Central memory CD8-positive, alpha-beta T cell (primary cell): ENCODE measurements at regions not wholly inside any gene's neighbourhood (a gene's known extent, or its start where the extent isn't known, plus 50 kb on each side); places are given as distances from the start of the nearest gene placed in this dataset.
"Not testable (repeated sequence)": the region's sequence is repeated elsewhere in the genome, so short reads cannot be mapped to it uniquely, and the experiment has no call there.

Source experiments
- ATAC-seq: fragments of 150-1000 bp; cut with Tn5 transposase; replicated peaks from 2 replicates; pipeline ENCODE4 v1.10.0; 2022; ENCODE audit warnings: mild to moderate bottlenecking, moderate FRiP score, moderate number of reproducible peaks; ENCODE audit not compliant: poor library complexity, severe bottlenecking; ENCODE audit errors: extremely low read depth
- DNase-seq, 2 donors: peaks; one replicate each; pipeline ENCODE4 v3.0.0; 2021; ENCODE audit warnings: low spot score in 2 of 2
- H3K27ac Mint-ChIP-seq: one replicate; pipeline ENCODE4 v1.8.0; 2022; ENCODE audit warnings: low read depth, mild to moderate bottlenecking, moderate library complexity, mixed read lengths
- H3K27me3 Mint-ChIP-seq: one replicate; pipeline ENCODE4 v1.8.0; 2022; ENCODE audit warnings: mixed read lengths
- H3K36me3 Mint-ChIP-seq: one replicate; pipeline ENCODE4 v1.8.0; 2022; ENCODE audit warnings: mild to moderate bottlenecking, moderate library complexity, mixed read lengths; ENCODE audit not compliant: insufficient read depth
- H3K4me1 Mint-ChIP-seq: one replicate; pipeline ENCODE4 v1.8.0; 2022; ENCODE audit warnings: mixed read lengths
- H3K4me3 Mint-ChIP-seq: one replicate; pipeline ENCODE4 v1.8.0; 2022; ENCODE audit warnings: mild to moderate bottlenecking, moderate library complexity, mixed read lengths
- H3K9me3 Mint-ChIP-seq: one replicate; pipeline ENCODE4 v1.8.0; 2022; ENCODE audit warnings: mixed read lengths

DNA sequence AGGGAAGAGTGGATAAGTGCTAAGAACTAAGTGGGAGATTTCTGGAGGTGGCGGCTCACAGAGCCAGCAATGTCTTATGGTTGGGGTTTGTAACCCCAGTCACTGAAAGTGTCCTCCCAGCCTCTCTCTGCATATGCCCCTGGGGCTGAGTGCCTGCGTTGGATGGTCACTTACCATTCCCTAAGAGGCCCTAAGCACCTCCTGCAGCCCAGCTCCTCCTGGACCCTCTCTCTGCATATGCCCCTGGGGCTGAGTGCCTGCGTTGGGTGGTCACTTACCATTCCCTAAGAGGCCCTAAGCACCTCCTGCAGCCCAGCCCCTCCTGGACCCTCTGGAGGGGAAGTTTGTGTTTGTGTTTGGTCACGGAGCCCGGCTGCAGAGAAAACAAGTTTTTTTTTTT, 425.8 kb downstream of the TMEM121 start:
- Mint-ChIP-seq H3K4me3 (no peak overlapping the region), H3K9me3 (no peaks in the 10 kb centered on the region), H3K27me3 (peaks cover 76% of the 10 kb centered on the region), H3K27ac (no peak overlapping the region), H3K4me1 (no peaks in the 10 kb centered on the region), H3K36me3 (no peaks in the 10 kb centered on the region)
- DNase-seq: no peak
- ATAC-seq: no peak

GRCh38 chr14:105952826-105953225, 426.4 kb downstream of the TMEM121 start:
- peaks cover 78% of the 10 kb centered on the region for H3K27me3 Mint-ChIP-seq

DNA sequence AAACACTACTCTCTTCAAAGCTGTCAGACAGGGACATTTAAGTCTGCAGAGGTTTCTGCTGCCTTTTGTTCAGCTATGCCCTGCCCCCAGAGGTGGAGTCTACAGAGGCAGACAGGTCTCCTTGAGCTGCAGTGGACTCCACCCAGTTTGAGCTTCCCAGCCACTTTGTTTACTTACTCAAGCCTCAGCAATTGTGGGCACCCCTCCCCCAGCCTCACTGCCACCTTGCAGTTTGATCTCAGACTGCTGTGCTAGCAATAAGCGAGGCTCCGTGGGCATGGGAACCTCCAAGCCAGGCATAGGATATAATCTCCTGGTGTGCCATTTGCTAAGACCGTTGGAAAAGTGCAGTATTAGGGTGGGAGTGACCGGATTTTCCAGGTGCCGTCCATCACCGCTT, 435.2 kb downstream of the TMEM121 start:
- H3K27me3 Mint-ChIP-seq: peaks cover 85% of the 10 kb centered on the region
- H3K27ac Mint-ChIP-seq: not testable (repeated sequence)

More at GRCh38 chr14:105952826-105953225, 426.4 kb downstream of the TMEM121 start:
- DNase-seq (no peak), ATAC-seq (no peak)
- H3K27ac Mint-ChIP-seq: no peak overlapping the region
- H3K36me3 Mint-ChIP-seq: no peaks in the 10 kb centered on the region
- no peaks in the 10 kb centered on the region for H3K9me3 Mint-ChIP-seq
- H3K4me3 Mint-ChIP-seq: no peak overlapping the region
- no peaks in the 10 kb centered on the region for H3K4me1 Mint-ChIP-seq

DNA sequence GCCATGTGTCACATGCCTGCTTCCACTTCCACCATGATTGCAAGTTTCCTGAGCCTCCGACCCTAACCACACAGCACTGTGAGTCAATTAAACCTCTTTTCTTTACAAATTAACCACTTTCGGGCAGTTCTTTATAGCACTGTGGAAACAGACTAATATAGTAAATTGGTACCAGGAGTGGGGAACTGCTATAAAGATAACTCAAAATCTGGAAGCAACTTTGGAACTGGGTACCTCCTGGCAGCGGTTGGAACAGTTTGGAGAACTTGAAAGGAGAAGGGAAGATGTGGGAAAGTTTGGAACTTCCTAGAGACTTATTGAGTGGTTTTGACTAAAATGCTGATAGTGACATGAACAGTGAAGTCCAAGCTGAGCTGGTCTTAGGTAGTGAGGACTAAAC, 436.1 kb downstream of the TMEM121 start:
- no peak overlapping the region for H3K27ac Mint-ChIP-seq
- H3K4me1 Mint-ChIP-seq: no peaks in the 10 kb centered on the region
- H3K36me3 Mint-ChIP-seq: peaks cover 3% of the 10 kb centered on the region
- H3K9me3 Mint-ChIP-seq: peaks cover 6% of the 10 kb centered on the region
- H3K27me3 Mint-ChIP-seq: peaks cover 92% of the 10 kb centered on the region
- H3K4me3 Mint-ChIP-seq: no peak overlapping the region
- ATAC-seq (no peak), DNase-seq (no peak)

More for the DNA sequence above, 435.2 kb downstream of the TMEM121 start:
- not testable (repeated sequence) for H3K36me3 Mint-ChIP-seq, H3K4me3 Mint-ChIP-seq, H3K4me1 Mint-ChIP-seq, H3K9me3 Mint-ChIP-seq, ATAC-seq, DNase-seq

DNA sequence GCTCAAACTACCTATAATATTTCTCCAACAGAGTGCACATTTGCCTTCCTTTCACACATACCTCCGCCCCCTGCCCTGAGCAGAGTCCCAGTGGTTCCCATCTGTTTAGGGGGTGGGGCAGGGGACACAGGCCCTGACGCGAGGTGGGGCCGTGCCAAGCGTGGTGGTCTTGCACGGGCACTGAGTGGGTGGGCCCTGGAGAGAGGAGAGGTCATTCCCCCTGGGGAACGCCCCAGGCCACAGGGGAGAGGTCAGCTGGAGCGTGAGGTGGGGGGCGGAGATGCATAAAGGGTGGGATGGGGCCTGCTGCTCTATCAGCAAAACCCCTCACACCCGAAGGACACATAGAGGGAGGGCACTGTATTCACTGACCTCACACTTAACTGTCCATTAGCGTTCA, 441.9 kb downstream of the TMEM121 start:
- Mint-ChIP-seq H3K27me3 (peaks cover 83% of the 10 kb centered on the region), H3K27ac (no peak overlapping the region), H3K9me3 (no peaks in the 10 kb centered on the region), H3K4me1 (no peaks in the 10 kb centered on the region), H3K4me3 (no peak overlapping the region), H3K36me3 (no peaks in the 10 kb centered on the region)
- DNase-seq: no peak
- no peak for ATAC-seq

- not testable (repeated sequence) for ATAC-seq, H3K9me3 Mint-ChIP-seq, H3K4me3 Mint-ChIP-seq, DNase-seq, H3K4me1 Mint-ChIP-seq, H3K27ac Mint-ChIP-seq, H3K36me3 Mint-ChIP-seq
- H3K27me3 Mint-ChIP-seq: peaks cover 83% of the 10 kb centered on the region
These were observed 442.6 kb downstream of the TMEM121 start for GRCh38 chr14:105969026-105969425.

DNA sequence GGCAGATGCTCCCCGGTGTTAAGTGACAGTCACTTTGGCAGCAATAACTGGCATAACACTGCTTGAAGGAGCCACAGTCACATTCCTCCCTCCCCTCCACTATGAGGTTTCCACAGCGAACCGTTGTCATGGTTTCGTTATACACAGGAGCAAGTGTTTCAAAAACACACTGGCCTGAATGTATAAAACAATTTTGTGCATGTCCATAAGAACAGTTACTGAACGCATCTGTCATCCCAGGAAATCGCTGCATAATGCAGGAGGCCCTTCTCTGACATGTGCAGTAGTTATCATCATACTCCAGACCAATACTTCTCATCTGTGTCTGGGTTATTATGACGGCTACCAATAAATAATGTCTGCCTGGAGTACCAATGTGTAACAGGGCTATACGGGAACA, 444.4 kb downstream of the TMEM121 start:
- not testable (repeated sequence) for H3K4me1 Mint-ChIP-seq, H3K9me3 Mint-ChIP-seq, H3K27ac Mint-ChIP-seq, DNase-seq, H3K36me3 Mint-ChIP-seq, ATAC-seq, H3K4me3 Mint-ChIP-seq
- H3K27me3 Mint-ChIP-seq: peaks cover 82% of the 10 kb centered on the region

DNA sequence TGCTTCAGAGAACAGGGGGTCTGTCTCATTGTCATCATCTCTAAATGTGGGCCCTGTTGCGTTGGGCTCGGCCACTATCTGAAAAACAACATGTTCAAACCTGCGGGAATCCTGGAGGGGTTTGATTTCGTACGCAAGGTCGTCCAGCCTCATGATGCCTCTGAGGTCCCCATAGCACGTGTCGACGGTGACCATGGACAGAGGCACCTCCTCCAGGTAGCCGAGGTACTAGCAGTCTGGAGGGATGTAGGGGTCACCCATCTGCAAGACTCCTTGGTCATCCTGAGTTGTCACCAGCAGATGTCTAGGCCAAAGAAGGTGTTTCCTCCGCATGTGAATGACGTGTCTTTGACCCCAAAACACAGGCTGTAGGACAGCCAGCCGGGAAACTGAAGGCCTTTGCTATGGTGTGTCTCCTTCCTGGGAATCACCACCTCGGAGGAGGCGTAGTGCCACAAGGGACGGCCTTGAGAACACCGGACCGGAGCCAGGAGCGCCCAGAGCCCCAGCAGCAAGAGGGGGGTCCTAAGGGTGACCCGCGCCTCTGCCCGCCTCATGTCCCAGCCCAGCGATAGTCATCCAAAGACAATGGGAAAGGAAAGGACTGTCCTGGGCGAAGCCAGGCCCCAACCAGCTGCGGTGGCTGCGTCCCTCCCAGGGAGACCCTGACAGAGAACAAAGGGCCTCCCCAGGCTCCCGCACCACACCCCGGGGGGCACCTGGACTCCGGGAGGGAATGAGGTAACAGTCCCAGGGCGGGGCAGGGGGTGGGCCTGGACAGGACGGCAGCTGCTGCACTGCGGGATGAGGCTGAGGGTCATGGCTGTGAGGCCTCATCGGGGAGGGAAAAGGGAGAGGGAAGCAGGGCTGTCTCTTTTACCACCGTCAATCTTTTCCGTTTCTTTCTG, 445.5 kb downstream of the TMEM121 start:
- peaks cover 9% of the 10 kb centered on the region for H3K4me1 Mint-ChIP-seq
- H3K9me3 Mint-ChIP-seq: no peaks in the 10 kb centered on the region
- no peak overlapping the region for H3K27ac Mint-ChIP-seq
- no peak for ATAC-seq
- H3K4me3 Mint-ChIP-seq: no peak overlapping the region
- no peak for DNase-seq
- peaks cover 90% of the 10 kb centered on the region for H3K27me3 Mint-ChIP-seq
- no peaks in the 10 kb centered on the region for H3K36me3 Mint-ChIP-seq

DNA sequence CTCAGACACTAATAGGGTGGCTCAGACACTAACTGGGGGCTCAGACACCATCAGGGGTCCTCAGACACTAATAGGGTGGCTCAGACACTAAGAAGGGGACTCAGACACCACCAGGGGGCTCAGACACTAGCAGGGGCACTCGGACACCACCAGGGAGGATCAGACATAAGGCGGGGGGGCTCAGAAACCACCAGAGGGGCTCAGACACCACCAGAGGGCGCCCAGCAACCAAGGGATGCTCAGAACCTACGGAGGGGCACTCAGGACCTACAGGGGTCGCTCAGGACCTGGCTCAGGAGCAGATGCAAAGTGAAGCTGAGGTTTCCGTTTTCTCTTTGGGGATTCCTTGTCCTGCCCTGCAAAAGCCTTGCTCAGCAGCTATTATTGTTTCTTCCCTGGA, 448.5 kb downstream of the TMEM121 start:
- ATAC-seq: peak; percentile 67
- Mint-ChIP-seq H3K27me3 (peaks cover 85% of the 10 kb centered on the region), H3K27ac (peak overlapping the region; percentile 67), H3K36me3 (no peaks in the 10 kb centered on the region), H3K9me3 (no peaks in the 10 kb centered on the region), H3K4me1 (peaks cover 9% of the 10 kb centered on the region), H3K4me3 (no peak overlapping the region)
- DNase-seq: peak; percentile 33 to 42

- Mint-ChIP-seq H3K36me3 (peaks cover 4% of the 10 kb centered on the region), H3K4me3 (no peak overlapping the region), H3K9me3 (no peaks in the 10 kb centered on the region), H3K4me1 (peaks cover 41% of the 10 kb centered on the region), H3K27me3 (peaks cover 55% of the 10 kb centered on the region), H3K27ac (no peak overlapping the region)
- ATAC-seq: no peak
- no peak for DNase-seq
These were observed 452.4 kb downstream of the TMEM121 start for GRCh38 chr14:105978618-105979295.

GRCh38 chr14:105979446-105979845, 453.1 kb downstream of the TMEM121 start:
- H3K9me3 Mint-ChIP-seq: no peaks in the 10 kb centered on the region

DNA sequence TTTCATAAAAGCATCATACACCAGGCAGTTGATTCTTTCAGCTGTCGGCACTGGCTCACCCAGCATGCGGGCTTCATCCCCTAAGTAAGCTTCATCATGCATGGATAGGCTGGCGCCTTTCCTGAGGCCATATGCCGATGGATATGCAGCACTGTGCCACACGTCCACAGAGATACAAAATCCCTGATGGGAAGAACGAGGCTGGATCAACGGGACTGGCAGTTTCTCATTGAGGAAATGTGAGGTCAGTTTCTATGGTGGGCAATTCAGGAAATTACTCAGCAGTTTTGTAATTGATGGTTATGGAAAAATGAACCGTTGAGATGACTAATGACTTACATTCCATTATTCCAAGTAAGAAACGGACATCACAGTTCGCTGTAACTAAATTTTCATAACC, 453.8 kb downstream of the TMEM121 start:
- H3K9me3 Mint-ChIP-seq: no peaks in the 10 kb centered on the region
- H3K36me3 Mint-ChIP-seq: peaks cover 4% of the 10 kb centered on the region
- ATAC-seq: no peak
- no peak for DNase-seq
- H3K27ac Mint-ChIP-seq: peak overlapping the region; percentile 44
- peaks cover 41% of the 10 kb centered on the region for H3K27me3 Mint-ChIP-seq
- H3K4me1 Mint-ChIP-seq: peaks cover 39% of the 10 kb centered on the region
- H3K4me3 Mint-ChIP-seq: no peak overlapping the region

More at GRCh38 chr14:105979446-105979845, 453.1 kb downstream of the TMEM121 start:
- Mint-ChIP-seq H3K4me3 (no peak overlapping the region), H3K36me3 (peaks cover 4% of the 10 kb centered on the region), H3K4me1 (peaks cover 36% of the 10 kb centered on the region), H3K27ac (no peak overlapping the region), H3K27me3 (peaks cover 48% of the 10 kb centered on the region)
- no peak for DNase-seq
- ATAC-seq: no peak
